ENCODE measurements at regions not wholly inside any gene's neighbourhood (a gene's known extent, or its start where the extent isn't known, plus 50 kb on each side); places are given as distances from the start of the nearest gene placed in this dataset.
"Not testable (repeated sequence)": the region's sequence is repeated elsewhere in the genome, so short reads cannot be mapped to it uniquely, and the experiment has no call there.

- TF ChIP-seq CTCF (conservative IDR thresholded peaks at IDR 0.05; ENCODE audit: low read length); EZH2phosphoT487 (IDR thresholded peaks at IDR 0.05; ENCODE audit: borderline replicate concordance): not testable (repeated sequence)
Observed at GRCh38 chr11:134937193-134937592, 525.2 kb upstream of the B3GAT1 start.

Measured in Loucy (cell line).